LNCaP clone FGC (cell line): ENCODE measurements at regions not wholly inside any gene's neighbourhood (a gene's known extent, or its start where the extent isn't known, plus 50 kb on each side); places are given as distances from the start of the nearest gene placed in this dataset.

Source experiments
- DNase-seq: peaks from one replicate; pipeline ENCODE4 v3.0.0-alpha.2; 2011; ENCODE audit warnings: low read depth
- H3K4me3 ChIP-seq: 2 replicates; pipeline ENCODE4 v1.5.1; 2011; ENCODE audit warnings: mild to moderate bottlenecking, low read depth, low read length, control low read depth
- CTCF ChIP-seq: IDR thresholded peaks from 2 replicates; pipeline ENCODE4 v1.5.1; 2012; ENCODE audit warnings: mild to moderate bottlenecking; ENCODE audit not compliant: control insufficient read depth, insufficient read depth; ENCODE audit errors: extremely low read depth

DNA sequence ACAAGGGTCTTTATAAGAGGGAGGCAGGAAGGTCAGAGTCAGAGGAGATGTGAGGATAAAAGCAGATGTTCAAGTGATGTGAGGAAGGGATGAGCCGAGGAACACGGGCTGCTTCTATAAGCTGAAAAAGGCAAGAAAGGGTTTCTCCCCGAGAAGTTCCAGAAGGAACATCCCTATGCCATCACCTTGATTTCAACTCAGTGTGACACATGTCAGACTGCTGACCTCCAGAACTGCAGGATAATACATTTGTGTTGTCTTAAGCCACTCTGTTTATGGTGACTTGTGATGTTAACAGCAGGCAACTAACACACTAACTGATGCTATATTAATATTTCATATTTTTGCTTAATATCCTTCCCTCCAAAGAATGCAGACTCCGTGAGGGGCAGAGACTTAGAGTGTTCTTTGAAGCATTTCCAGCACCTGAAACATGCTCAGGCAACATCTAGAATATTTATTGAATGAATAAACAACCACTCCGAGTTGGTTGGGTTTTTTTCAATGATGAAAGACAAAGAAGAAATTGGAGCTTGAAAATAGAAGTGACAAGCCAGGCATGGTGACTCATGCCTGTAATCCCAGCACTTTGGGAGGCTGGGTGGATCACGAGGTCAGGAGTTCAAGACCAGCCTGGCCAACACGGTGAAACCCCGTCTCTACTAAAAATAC is 77.6 kb upstream of the ADRA1B start:
- no peak for TF ChIP-seq CTCF
- H3K4me3 ChIP-seq, result no peak overlapping the region
- DNase-seq, result no peak

GRCh38 chr5:159844267-159845121 is 71.8 kb upstream of the ADRA1B start:
- DNase-seq, result no peak
- TF ChIP-seq CTCF, result no peak
- no peak overlapping the region for H3K4me3 ChIP-seq

DNA sequence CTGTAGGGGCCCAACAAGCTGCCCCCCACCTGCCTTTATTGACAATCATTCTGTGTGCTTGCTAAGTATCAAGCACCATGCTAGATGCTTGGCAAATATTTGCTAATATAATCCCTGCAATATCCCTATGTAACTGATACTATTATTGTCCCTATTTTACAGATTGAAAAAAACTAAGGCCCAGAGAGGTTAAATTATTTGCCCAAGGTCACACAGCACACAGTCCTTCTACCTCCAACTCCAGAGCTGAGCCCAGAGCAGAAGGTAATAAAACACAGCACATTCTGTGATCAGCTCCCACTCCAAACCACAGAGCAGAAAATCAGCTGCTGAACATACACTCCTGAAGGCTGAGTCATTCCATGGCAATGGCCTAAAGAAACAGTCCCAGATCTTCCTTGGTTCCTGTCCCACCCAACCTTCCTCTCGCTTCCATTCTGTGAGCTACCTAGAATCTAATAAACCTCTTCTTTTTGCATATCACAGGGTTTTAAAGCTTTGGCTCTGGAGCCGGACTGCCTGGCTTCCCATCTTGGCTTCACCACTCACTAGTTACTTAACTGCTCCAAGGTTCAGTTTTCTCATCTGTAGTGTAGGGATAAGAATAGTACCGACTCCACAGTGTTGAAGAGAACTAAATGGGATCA is 66.7 kb upstream of the ADRA1B start:
- no peak for TF ChIP-seq CTCF
- no peak overlapping the region for H3K4me3 ChIP-seq
- DNase-seq, result no peak

- DNase-seq, result no peak
- TF ChIP-seq CTCF, result no peak
Observed at GRCh38 chr5:159850160-159850559, 66.1 kb upstream of the ADRA1B start.

GRCh38 chr5:159851053-159851452 is 65.2 kb upstream of the ADRA1B start:
- TF ChIP-seq CTCF, result no peak
- no peak for DNase-seq
- no peak overlapping the region for H3K4me3 ChIP-seq

More at GRCh38 chr5:159850160-159850559, 66.1 kb upstream of the ADRA1B start:
- H3K4me3 ChIP-seq, result no peak overlapping the region

DNA sequence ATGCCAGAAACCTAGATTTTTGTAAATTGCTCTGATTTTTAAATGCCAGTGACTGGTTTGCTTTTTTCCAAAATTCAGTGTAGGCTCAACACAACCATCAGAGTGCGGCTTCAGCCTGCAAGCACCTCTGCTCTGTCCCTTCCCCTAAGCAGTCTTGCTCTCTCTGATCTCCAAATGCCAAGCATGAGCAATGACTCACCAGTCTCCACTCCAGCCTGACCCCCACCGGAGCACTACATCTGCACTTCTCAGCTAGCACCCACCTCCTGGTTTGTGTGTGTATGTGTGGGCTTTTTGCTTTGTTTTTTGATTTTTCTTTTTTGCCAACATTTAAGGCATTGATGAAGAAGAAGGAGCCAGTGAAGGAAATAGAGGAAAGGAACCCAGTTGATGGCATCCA is 61.4 kb upstream of the ADRA1B start:
- no peak overlapping the region for H3K4me3 ChIP-seq
- DNase-seq, result no peak
- TF ChIP-seq CTCF, result no peak
